GM18505 (cell line): ENCODE measurements at regions not wholly inside any gene's neighbourhood (a gene's known extent, or its start where the extent isn't known, plus 50 kb on each side); places are given as distances from the start of the nearest gene placed in this dataset.

Experiments
- ATAC-seq: cut with Tn5 transposase; IDR thresholded peaks from one replicate; pipeline ENCODE4 v1.9.1; 2021; ENCODE audit not compliant: unreplicated experiment
- POLR2A ChIP-seq: IDR thresholded peaks from 4 replicates; pipeline ENCODE4 v1.6.1; 2011; ENCODE audit warnings: borderline replicate concordance; ENCODE audit not compliant: insufficient read depth, insufficient read length; ENCODE audit errors: extremely low read depth

GRCh38 chr14:51307551-51307950 lies 67.5 kb downstream of the TMX1 start:
- no peak for TF ChIP-seq POLR2A

GRCh38 chr14:51308866-51309265 lies 68.8 kb downstream of the TMX1 start:
- ATAC-seq, result no peak
- TF ChIP-seq POLR2A, result no peak

More at GRCh38 chr14:51307551-51307950, 67.5 kb downstream of the TMX1 start:
- no peak for ATAC-seq

- no peak for TF ChIP-seq POLR2A
- ATAC-seq, result no peak
These were observed 70.5 kb downstream of the TMX1 start for GRCh38 chr14:51310505-51310944.

- TF ChIP-seq POLR2A, result no peak
- no peak for ATAC-seq
These were observed 74.4 kb downstream of the TMX1 start for GRCh38 chr14:51314321-51315015.

GRCh38 chr14:51317373-51317772 lies 77.3 kb downstream of the TMX1 start:
- no peak for TF ChIP-seq POLR2A
- ATAC-seq, result no peak

GRCh38 chr14:51318813-51319597 lies 79.0 kb downstream of the TMX1 start:
- no peak for ATAC-seq
- TF ChIP-seq POLR2A, result no peak

GRCh38 chr14:51321036-51321435 lies 81.0 kb downstream of the TMX1 start:
- TF ChIP-seq POLR2A, result no peak
- no peak for ATAC-seq

- no peak for ATAC-seq
- TF ChIP-seq POLR2A, result no peak
These were observed 83.4 kb downstream of the TMX1 start for GRCh38 chr14:51323492-51323891.

- ATAC-seq, result no peak
- no peak for TF ChIP-seq POLR2A
These were observed 87.3 kb downstream of the TMX1 start for GRCh38 chr14:51327376-51327775.

- TF ChIP-seq POLR2A, result no peak
- no peak for ATAC-seq
These were observed 88.2 kb downstream of the TMX1 start for GRCh38 chr14:51328064-51328771.

GRCh38 chr14:51328772-51329353 lies 88.8 kb downstream of the TMX1 start:
- TF ChIP-seq POLR2A, result no peak
- no peak for ATAC-seq

GRCh38 chr14:51331486-51332367 lies 91.7 kb downstream of the TMX1 start:
- ATAC-seq, result no peak
- TF ChIP-seq POLR2A, result no peak

- no peak for TF ChIP-seq POLR2A
- no peak for ATAC-seq
These were observed 93.3 kb downstream of the TMX1 start for GRCh38 chr14:51333299-51333698.

- no peak for ATAC-seq
- no peak for TF ChIP-seq POLR2A
These were observed 94.0 kb downstream of the TMX1 start for GRCh38 chr14:51333901-51334521.
